ENCODE measurements at regions not wholly inside any gene's neighbourhood (a gene's known extent, or its start where the extent isn't known, plus 50 kb on each side); places are given as distances from the start of the nearest gene placed in this dataset.
"Not testable (repeated sequence)": the region's sequence is repeated elsewhere in the genome, so short reads cannot be mapped to it uniquely, and the experiment has no call there.

DNA sequence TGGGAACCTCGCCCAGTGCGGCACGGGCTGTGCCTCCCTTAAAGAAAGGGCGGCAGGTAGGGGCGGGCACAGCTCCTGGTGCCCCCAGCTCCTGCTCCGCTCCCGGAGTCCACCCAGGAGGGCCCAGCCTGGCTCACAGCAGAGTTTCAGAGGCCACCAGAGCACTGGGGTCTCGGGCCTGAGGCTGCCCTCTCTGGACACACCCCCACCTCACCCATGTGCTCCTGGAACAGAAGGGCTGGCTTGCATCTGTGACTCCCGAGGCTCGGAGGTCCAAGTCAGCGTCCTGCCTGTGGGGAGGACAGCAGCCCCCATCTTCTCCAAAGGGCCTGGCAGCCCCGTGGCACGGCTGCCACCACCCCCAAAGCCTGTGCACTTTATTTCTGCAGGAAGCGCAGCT is 62.7 kb downstream of the RBFOX3 start:
- Histone ChIP-seq H3K4me3 (no peak overlapping the region), H3K9me3 (no peaks in the 10 kb centered on the region), H3K36me3 (no peaks in the 10 kb centered on the region), H3K4me1 (replicated peaks) (no peaks in the 10 kb centered on the region), H3K27ac (no peak overlapping the region), H3K27me3 (replicated peaks; ENCODE audit: insufficient read depth) (no peaks in the 10 kb centered on the region)
- no peak for DNase-seq (ENCODE audit: low spot score)
- intact Hi-C loops (cut with DNase I): no loop called here
- WGBS: 87% methylated on average over 14 of the region's 14 CpGs
- TF ChIP-seq POLR2A (IDR thresholded peaks at IDR 0.05) (no peak), POLR2AphosphoS5 (IDR thresholded peaks at IDR 0.05) (no peak)
- TF ChIP-seq, protein P1, sequence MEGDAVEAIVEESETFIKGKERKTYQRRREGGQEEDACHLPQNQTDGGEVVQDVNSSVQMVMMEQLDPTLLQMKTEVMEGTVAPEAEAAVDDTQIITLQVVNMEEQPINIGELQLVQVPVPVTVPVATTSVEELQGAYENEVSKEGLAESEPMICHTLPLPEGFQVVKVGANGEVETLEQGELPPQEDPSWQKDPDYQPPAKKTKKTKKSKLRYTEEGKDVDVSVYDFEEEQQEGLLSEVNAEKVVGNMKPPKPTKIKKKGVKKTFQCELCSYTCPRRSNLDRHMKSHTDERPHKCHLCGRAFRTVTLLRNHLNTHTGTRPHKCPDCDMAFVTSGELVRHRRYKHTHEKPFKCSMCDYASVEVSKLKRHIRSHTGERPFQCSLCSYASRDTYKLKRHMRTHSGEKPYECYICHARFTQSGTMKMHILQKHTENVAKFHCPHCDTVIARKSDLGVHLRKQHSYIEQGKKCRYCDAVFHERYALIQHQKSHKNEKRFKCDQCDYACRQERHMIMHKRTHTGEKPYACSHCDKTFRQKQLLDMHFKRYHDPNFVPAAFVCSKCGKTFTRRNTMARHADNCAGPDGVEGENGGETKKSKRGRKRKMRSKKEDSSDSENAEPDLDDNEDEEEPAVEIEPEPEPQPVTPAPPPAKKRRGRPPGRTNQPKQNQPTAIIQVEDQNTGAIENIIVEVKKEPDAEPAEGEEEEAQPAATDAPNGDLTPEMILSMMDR (IDR thresholded peaks at IDR 0.05): no peak

DNA sequence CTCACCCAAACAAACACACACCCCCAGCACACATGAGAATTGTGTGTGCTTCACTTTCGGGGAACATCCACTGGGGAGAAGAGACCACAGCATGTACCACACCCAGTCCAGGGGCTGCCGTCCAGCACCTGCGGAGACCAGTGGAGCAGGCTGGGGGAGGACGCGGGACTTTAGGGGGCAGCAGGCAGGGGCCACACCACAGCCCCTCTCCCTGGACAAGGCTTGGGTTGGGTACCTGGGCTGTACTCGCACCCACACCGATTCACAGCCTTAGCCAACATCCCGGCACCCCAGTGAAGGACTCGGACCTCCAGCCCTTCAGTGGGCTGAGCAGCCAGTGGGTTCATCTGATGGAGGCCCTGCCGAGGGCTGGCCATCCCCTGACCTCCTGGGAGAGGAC is 63.3 kb downstream of the RBFOX3 start:
- H3K27me3 ChIP-seq (replicated peaks; ENCODE audit: insufficient read depth): no peaks in the 10 kb centered on the region

DNA sequence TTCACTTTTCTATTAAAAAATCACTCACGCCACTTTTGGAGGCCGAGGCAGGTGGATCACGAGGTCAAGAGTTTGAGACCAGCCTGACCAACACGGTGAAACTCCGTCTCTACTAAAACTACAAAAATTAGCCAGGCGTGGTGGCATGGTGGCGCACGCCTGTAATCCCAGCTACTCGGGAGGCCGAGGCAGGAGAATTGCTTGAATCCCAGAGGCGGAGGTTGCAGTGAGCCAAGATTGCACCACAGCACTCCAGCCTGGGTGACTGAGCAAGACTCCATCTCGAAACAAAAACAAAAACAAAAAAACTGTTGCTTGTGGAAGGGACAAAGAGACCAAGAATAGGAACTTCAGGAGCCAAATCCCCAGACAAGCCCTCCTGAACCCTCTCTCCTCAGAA is 63.7 kb downstream of the RBFOX3 start:
- H3K4me3 ChIP-seq; DNase-seq (ENCODE audit: low spot score); H3K4me1 ChIP-seq (replicated peaks); H3K36me3 ChIP-seq; H3K27me3 ChIP-seq (replicated peaks; ENCODE audit: insufficient read depth); intact Hi-C loops (cut with DNase I); H3K27ac ChIP-seq; H3K9me3 ChIP-seq: not testable (repeated sequence)
- WGBS: 91% methylated on average over 12 of the region's 12 CpGs

More for the DNA sequence above, 63.3 kb downstream of the RBFOX3 start:
- H3K36me3 ChIP-seq: no peaks in the 10 kb centered on the region
- DNase-seq (ENCODE audit: low spot score): no peak
- H3K9me3 ChIP-seq: no peaks in the 10 kb centered on the region
- H3K4me3 ChIP-seq: no peak overlapping the region
- TF ChIP-seq, protein P1 (IDR thresholded peaks at IDR 0.05): no peak
- TF ChIP-seq POLR2AphosphoS5 (IDR thresholded peaks at IDR 0.05) (no peak), POLR2A (IDR thresholded peaks at IDR 0.05) (no peak)
- intact Hi-C loops (cut with DNase I): no loop called here
- no peak overlapping the region for H3K27ac ChIP-seq
- no peaks in the 10 kb centered on the region for H3K4me1 ChIP-seq (replicated peaks)
- WGBS: 85% methylated on average over 10 of the region's 10 CpGs

DNA sequence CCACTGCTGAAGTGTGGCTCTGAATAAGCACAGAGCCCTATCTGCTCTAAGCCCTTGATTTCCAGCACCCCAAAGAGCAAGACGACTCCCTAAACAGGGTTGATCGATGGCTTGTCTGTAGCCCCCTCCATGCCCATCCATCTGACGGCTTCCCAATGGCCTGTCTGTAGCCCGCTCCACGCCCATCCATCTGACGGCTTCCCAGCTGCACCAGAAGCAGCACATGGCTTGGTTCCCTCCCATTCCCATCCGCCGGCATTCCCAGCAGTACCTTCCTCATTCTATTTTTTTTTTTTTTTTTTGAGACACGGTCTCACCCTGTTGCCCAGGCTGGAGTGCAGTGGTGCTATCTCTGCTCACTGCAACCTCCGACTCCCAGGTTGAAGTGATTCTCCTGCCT is 64.5 kb downstream of the RBFOX3 start:
- 86% methylated on average over 10 of the region's 10 CpGs for WGBS
- H3K27ac ChIP-seq: no peak overlapping the region
- H3K4me1 ChIP-seq (replicated peaks): no peaks in the 10 kb centered on the region
- no peak for DNase-seq (ENCODE audit: low spot score)
- no peaks in the 10 kb centered on the region for H3K27me3 ChIP-seq (replicated peaks; ENCODE audit: insufficient read depth)
- no peak overlapping the region for H3K4me3 ChIP-seq
- H3K9me3 ChIP-seq: no peaks in the 10 kb centered on the region
- intact Hi-C loops (cut with DNase I): no loop called here
- no peaks in the 10 kb centered on the region for H3K36me3 ChIP-seq
- TF ChIP-seq, protein P1 (IDR thresholded peaks at IDR 0.05): no peak
- TF ChIP-seq POLR2AphosphoS5 (IDR thresholded peaks at IDR 0.05) (no peak), POLR2A (IDR thresholded peaks at IDR 0.05) (no peak)

DNA sequence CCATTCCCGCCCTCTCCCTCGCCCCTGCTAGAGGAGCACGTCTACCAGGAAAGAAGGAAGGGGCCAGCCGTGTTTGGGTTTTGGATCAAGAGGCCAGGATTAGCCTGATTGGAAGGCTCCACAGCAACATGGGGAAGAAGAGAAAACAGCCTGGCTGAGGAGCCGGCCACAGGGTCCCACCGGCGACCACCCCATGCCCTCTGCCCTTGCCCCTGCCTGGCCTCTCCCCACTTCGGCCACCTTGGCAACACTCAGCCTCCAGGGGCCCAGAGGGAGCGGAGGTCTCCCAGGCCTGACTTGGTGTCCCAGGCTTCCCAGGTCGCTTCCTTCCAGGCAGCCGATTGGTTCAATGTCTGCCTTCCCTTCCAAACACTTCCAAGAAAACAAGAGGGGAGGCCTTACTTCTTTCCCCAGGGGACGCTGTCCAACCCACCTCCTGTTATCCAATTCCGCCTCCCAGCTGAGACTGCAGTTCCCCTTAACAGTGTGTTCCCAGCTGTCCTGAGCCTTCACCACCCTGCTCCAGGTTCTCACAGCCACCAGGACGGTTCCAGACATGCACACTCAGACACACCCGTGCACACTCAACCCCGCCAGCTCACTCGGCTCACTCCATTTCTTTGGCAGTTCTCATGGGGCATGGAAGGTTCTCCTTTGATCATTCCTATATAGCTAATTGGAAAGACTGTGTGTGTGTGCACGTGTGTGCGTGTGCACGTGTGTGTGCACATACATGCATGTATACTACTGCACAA is 65.4 kb downstream of the RBFOX3 start:
- WGBS: 70% methylated on average over 20 of the region's 20 CpGs
- no peaks in the 10 kb centered on the region for H3K9me3 ChIP-seq
- no peaks in the 10 kb centered on the region for H3K36me3 ChIP-seq
- no peak overlapping the region for H3K27ac ChIP-seq
- H3K27me3 ChIP-seq (replicated peaks; ENCODE audit: insufficient read depth): no peaks in the 10 kb centered on the region
- TF ChIP-seq, protein P1 (IDR thresholded peaks at IDR 0.05): no peak
- TF ChIP-seq POLR2AphosphoS5 (IDR thresholded peaks at IDR 0.05) (no peak), POLR2A (IDR thresholded peaks at IDR 0.05) (no peak)
- H3K4me1 ChIP-seq (replicated peaks): no peaks in the 10 kb centered on the region
- intact Hi-C loops (cut with DNase I): no loop called here
- H3K4me3 ChIP-seq: no peak overlapping the region
- DNase-seq (ENCODE audit: low spot score): no peak

Measured in prostate gland (tissue), 2 donors.